ENCODE measurements at regions not wholly inside any gene's neighbourhood (a gene's known extent, or its start where the extent isn't known, plus 50 kb on each side); places are given as distances from the start of the nearest gene placed in this dataset.
"Not testable (repeated sequence)": the region's sequence is repeated elsewhere in the genome, so short reads cannot be mapped to it uniquely, and the experiment has no call there.

- H3K36me3 ChIP-seq (replicated peaks); H3K9me3 ChIP-seq; H3K4me3 ChIP-seq; H3K27me3 ChIP-seq (ENCODE audit: low read depth); in situ Hi-C loops (cut with MboI; ENCODE audit: low sequenced_read_pairs); DNase-seq (ENCODE audit: low spot score in 2 of 2); H3K4me1 ChIP-seq: not testable (repeated sequence)
Measured at GRCh38 chr1:182225755-182226154, 164.2 kb upstream of the ZNF648 start.

GRCh38 chr1:182221990-182222389 lies 160.5 kb upstream of the ZNF648 start:
- H3K36me3 ChIP-seq (replicated peaks); H3K4me1 ChIP-seq; H3K4me3 ChIP-seq; H3K9me3 ChIP-seq; H3K27me3 ChIP-seq (ENCODE audit: low read depth); in situ Hi-C loops (cut with MboI; ENCODE audit: low sequenced_read_pairs); DNase-seq (ENCODE audit: low spot score in 2 of 2): not testable (repeated sequence)

GRCh38 chr1:182221367-182221766 lies 159.9 kb upstream of the ZNF648 start:
- H3K4me3 ChIP-seq; H3K4me1 ChIP-seq; DNase-seq (ENCODE audit: low spot score in 2 of 2); H3K9me3 ChIP-seq; in situ Hi-C loops (cut with MboI; ENCODE audit: low sequenced_read_pairs); H3K27me3 ChIP-seq (ENCODE audit: low read depth); H3K36me3 ChIP-seq (replicated peaks): not testable (repeated sequence)

- no peaks in the 10 kb centered on the region for H3K36me3 ChIP-seq (replicated peaks)
- no peak overlapping the region for H3K4me3 ChIP-seq
- no peaks in the 10 kb centered on the region for H3K9me3 ChIP-seq
- DNase-seq (ENCODE audit: low spot score in 2 of 2), result no peak
- in situ Hi-C loops (cut with MboI; ENCODE audit: low sequenced_read_pairs), result no loop called here
- H3K27me3 ChIP-seq (ENCODE audit: low read depth), result no peaks in the 10 kb centered on the region
- no peaks in the 10 kb centered on the region for H3K4me1 ChIP-seq
Measured at GRCh38 chr1:182217967-182218366, 156.5 kb upstream of the ZNF648 start.

GRCh38 chr1:182217071-182217470 lies 155.6 kb upstream of the ZNF648 start:
- Histone ChIP-seq H3K36me3 (replicated peaks) (no peaks in the 10 kb centered on the region), H3K27me3 (ENCODE audit: low read depth) (no peaks in the 10 kb centered on the region), H3K4me1 (no peaks in the 10 kb centered on the region), H3K4me3 (no peak overlapping the region), H3K9me3 (no peaks in the 10 kb centered on the region)
- no peak for DNase-seq (ENCODE audit: low spot score in 2 of 2)
- in situ Hi-C loops (cut with MboI; ENCODE audit: low sequenced_read_pairs), result no loop called here

GRCh38 chr1:182215764-182216163 lies 154.3 kb upstream of the ZNF648 start:
- in situ Hi-C loops (cut with MboI; ENCODE audit: low sequenced_read_pairs), result no loop called here
- no peaks in the 10 kb centered on the region for H3K4me1 ChIP-seq
- H3K4me3 ChIP-seq, result no peak overlapping the region
- H3K9me3 ChIP-seq, result no peaks in the 10 kb centered on the region
- DNase-seq (ENCODE audit: low spot score in 2 of 2), result no peak
- no peaks in the 10 kb centered on the region for H3K27me3 ChIP-seq (ENCODE audit: low read depth)
- H3K36me3 ChIP-seq (replicated peaks), result no peaks in the 10 kb centered on the region

- H3K4me1 ChIP-seq, result no peaks in the 10 kb centered on the region
- in situ Hi-C loops (cut with MboI; ENCODE audit: low sequenced_read_pairs), result no loop called here
- no peaks in the 10 kb centered on the region for H3K9me3 ChIP-seq
- no peak for DNase-seq (ENCODE audit: low spot score in 2 of 2)
- H3K27me3 ChIP-seq (ENCODE audit: low read depth), result no peaks in the 10 kb centered on the region
- H3K4me3 ChIP-seq, result no peak overlapping the region
- H3K36me3 ChIP-seq (replicated peaks), result no peaks in the 10 kb centered on the region
Measured at GRCh38 chr1:182213163-182213562, 151.7 kb upstream of the ZNF648 start.

GRCh38 chr1:182211386-182211785 lies 149.9 kb upstream of the ZNF648 start:
- no peak for DNase-seq (ENCODE audit: low spot score in 2 of 2)
- no peak overlapping the region for H3K4me3 ChIP-seq
- in situ Hi-C loops (cut with MboI; ENCODE audit: low sequenced_read_pairs), result no loop called here

GRCh38 chr1:182210417-182210816 lies 148.9 kb upstream of the ZNF648 start:
- H3K4me1 ChIP-seq, result no peaks in the 10 kb centered on the region
- no peak for DNase-seq (ENCODE audit: low spot score in 2 of 2)
- H3K4me3 ChIP-seq, result no peak overlapping the region
- no peaks in the 10 kb centered on the region for H3K36me3 ChIP-seq (replicated peaks)
- no peaks in the 10 kb centered on the region for H3K27me3 ChIP-seq (ENCODE audit: low read depth)
- no peaks in the 10 kb centered on the region for H3K9me3 ChIP-seq
- in situ Hi-C loops (cut with MboI; ENCODE audit: low sequenced_read_pairs), result no loop called here

More at GRCh38 chr1:182211386-182211785, 149.9 kb upstream of the ZNF648 start:
- H3K36me3 ChIP-seq (replicated peaks), result no peaks in the 10 kb centered on the region
- H3K4me1 ChIP-seq, result no peaks in the 10 kb centered on the region
- H3K9me3 ChIP-seq, result no peaks in the 10 kb centered on the region
- H3K27me3 ChIP-seq (ENCODE audit: low read depth), result no peaks in the 10 kb centered on the region

GRCh38 chr1:182207300-182207699 lies 145.8 kb upstream of the ZNF648 start:
- DNase-seq (ENCODE audit: low spot score in 2 of 2), result no peak
- peaks cover 3% of the 10 kb centered on the region; the same call in 1 of the 2 replicates for H3K27me3 ChIP-seq (ENCODE audit: low read depth)
- no peaks in the 10 kb centered on the region for H3K9me3 ChIP-seq
- in situ Hi-C loops (cut with MboI; ENCODE audit: low sequenced_read_pairs), result no loop called here
- H3K36me3 ChIP-seq (replicated peaks), result no peaks in the 10 kb centered on the region
- H3K4me1 ChIP-seq, result no peaks in the 10 kb centered on the region
- no peak overlapping the region for H3K4me3 ChIP-seq

- no peak for DNase-seq (ENCODE audit: low spot score in 2 of 2)
- H3K36me3 ChIP-seq (replicated peaks), result no peaks in the 10 kb centered on the region
- peaks cover 3% of the 10 kb centered on the region; the same call in 1 of the 2 replicates for H3K27me3 ChIP-seq (ENCODE audit: low read depth)
- no peaks in the 10 kb centered on the region for H3K4me1 ChIP-seq
- in situ Hi-C loops (cut with MboI; ENCODE audit: low sequenced_read_pairs), result no loop called here
- H3K9me3 ChIP-seq, result no peaks in the 10 kb centered on the region
- no peak overlapping the region for H3K4me3 ChIP-seq
Measured at GRCh38 chr1:182206626-182207239, 145.2 kb upstream of the ZNF648 start.

- no peak overlapping the region for H3K4me3 ChIP-seq
- DNase-seq (ENCODE audit: low spot score in 2 of 2), result no peak
- no peaks in the 10 kb centered on the region for H3K4me1 ChIP-seq
- in situ Hi-C loops (cut with MboI; ENCODE audit: low sequenced_read_pairs), result no loop called here
- H3K36me3 ChIP-seq (replicated peaks), result no peaks in the 10 kb centered on the region
- H3K9me3 ChIP-seq, result no peaks in the 10 kb centered on the region
- H3K27me3 ChIP-seq (ENCODE audit: low read depth), result peaks cover 3% of the 10 kb centered on the region; the same call in 1 of the 2 replicates
Measured at GRCh38 chr1:182205351-182206022, 144.0 kb upstream of the ZNF648 start.

GRCh38 chr1:182203191-182203875 lies 141.8 kb upstream of the ZNF648 start:
- in situ Hi-C loops (cut with MboI; ENCODE audit: low sequenced_read_pairs), result no loop called here
- Histone ChIP-seq H3K27me3 (ENCODE audit: low read depth) (peaks cover 3% of the 10 kb centered on the region; the same call in 1 of the 2 replicates), H3K4me1 (no peaks in the 10 kb centered on the region), H3K36me3 (replicated peaks) (no peaks in the 10 kb centered on the region), H3K9me3 (no peaks in the 10 kb centered on the region), H3K4me3 (no peak overlapping the region)
- DNase-seq (ENCODE audit: low spot score in 2 of 2), result no peak

GRCh38 chr1:182201490-182201889 lies 140.0 kb upstream of the ZNF648 start:
- H3K4me3 ChIP-seq; H3K9me3 ChIP-seq; H3K4me1 ChIP-seq; H3K36me3 ChIP-seq (replicated peaks); DNase-seq (ENCODE audit: low spot score in 2 of 2); in situ Hi-C loops (cut with MboI; ENCODE audit: low sequenced_read_pairs); H3K27me3 ChIP-seq (ENCODE audit: low read depth): not testable (repeated sequence)

All from HAP-1 (cell line).